ENCODE measurements at regions not wholly inside any gene's neighbourhood (a gene's known extent, or its start where the extent isn't known, plus 50 kb on each side); places are given as distances from the start of the nearest gene placed in this dataset.

GRCh38 chr4:38211885-38212284 lies 251.7 kb downstream of the PTTG2 start:
- H3K27me3 ChIP-seq (ENCODE audit: insufficient read depth, insufficient read length) = no peaks in the 10 kb centered on the region
- TF ChIP-seq SUZ12 (IDR thresholded peaks at IDR 0.05; ENCODE audit: extremely low read depth, insufficient read depth, insufficient read length) (no peak), ZNF274 (IDR thresholded peaks at IDR 0.05; ENCODE audit: low read depth, low read length) (no peak)
- H3K4me3 ChIP-seq (ENCODE audit: insufficient read length, low read depth) = no peak overlapping the region
- no peaks in the 10 kb centered on the region for H3K9me3 ChIP-seq (ENCODE audit: insufficient read depth, low read length)
- H3K4me1 ChIP-seq (ENCODE audit: insufficient read depth, insufficient read length) = no peaks in the 10 kb centered on the region
- H3K36me3 ChIP-seq (ENCODE audit: insufficient read depth, insufficient read length, low read length) = no peaks in the 10 kb centered on the region
- DNase-seq (ENCODE audit: low read depth, low spot score) = no peak
- no peak overlapping the region for H3K9ac ChIP-seq (ENCODE audit: insufficient read length, low read depth)

GRCh38 chr4:38213083-38213805 lies 253.0 kb downstream of the PTTG2 start:
- Histone ChIP-seq H3K9ac (ENCODE audit: insufficient read length, low read depth) (no peak overlapping the region), H3K36me3 (ENCODE audit: insufficient read depth, insufficient read length, low read length) (no peaks in the 10 kb centered on the region), H3K4me1 (ENCODE audit: insufficient read depth, insufficient read length) (no peaks in the 10 kb centered on the region), H3K4me3 (ENCODE audit: insufficient read length, low read depth) (no peak overlapping the region), H3K27me3 (ENCODE audit: insufficient read depth, insufficient read length) (no peaks in the 10 kb centered on the region), H3K9me3 (ENCODE audit: insufficient read depth, low read length) (no peaks in the 10 kb centered on the region)
- TF ChIP-seq SUZ12 (IDR thresholded peaks at IDR 0.05; ENCODE audit: extremely low read depth, insufficient read depth, insufficient read length) (no peak), ZNF274 (IDR thresholded peaks at IDR 0.05; ENCODE audit: low read depth, low read length) (no peak), YY1 (IDR thresholded peaks at IDR 0.05; ENCODE audit: insufficient read depth, insufficient read length) (no peak)
- DNase-seq (ENCODE audit: low read depth, low spot score) = no peak

- H3K9me3 ChIP-seq (ENCODE audit: insufficient read depth, low read length) = no peaks in the 10 kb centered on the region
- no peak for DNase-seq (ENCODE audit: low read depth, low spot score)
- no peak overlapping the region for H3K4me3 ChIP-seq (ENCODE audit: insufficient read length, low read depth)
These were observed 262.7 kb downstream of the PTTG2 start for GRCh38 chr4:38222892-38223291.

GRCh38 chr4:38223306-38223705 lies 263.1 kb downstream of the PTTG2 start:
- Histone ChIP-seq H3K4me1 (ENCODE audit: insufficient read depth, insufficient read length) (no peaks in the 10 kb centered on the region), H3K4me3 (ENCODE audit: insufficient read length, low read depth) (no peak overlapping the region), H3K9me3 (ENCODE audit: insufficient read depth, low read length) (no peaks in the 10 kb centered on the region), H3K36me3 (ENCODE audit: insufficient read depth, insufficient read length, low read length) (no peaks in the 10 kb centered on the region), H3K27me3 (ENCODE audit: insufficient read depth, insufficient read length) (no peaks in the 10 kb centered on the region), H3K9ac (ENCODE audit: insufficient read length, low read depth) (no peak overlapping the region)
- TF ChIP-seq SUZ12 (IDR thresholded peaks at IDR 0.05; ENCODE audit: extremely low read depth, insufficient read depth, insufficient read length) = no peak
- no peak for TF ChIP-seq YY1 (IDR thresholded peaks at IDR 0.05; ENCODE audit: insufficient read depth, insufficient read length)
- TF ChIP-seq ZNF274 (IDR thresholded peaks at IDR 0.05; ENCODE audit: low read depth, low read length) = no peak
- DNase-seq (ENCODE audit: low read depth, low spot score) = no peak

More at GRCh38 chr4:38222892-38223291, 262.7 kb downstream of the PTTG2 start:
- Histone ChIP-seq H3K27me3 (ENCODE audit: insufficient read depth, insufficient read length) (no peaks in the 10 kb centered on the region), H3K9ac (ENCODE audit: insufficient read length, low read depth) (no peak overlapping the region), H3K4me1 (ENCODE audit: insufficient read depth, insufficient read length) (no peaks in the 10 kb centered on the region), H3K36me3 (ENCODE audit: insufficient read depth, insufficient read length, low read length) (no peaks in the 10 kb centered on the region)
- TF ChIP-seq ZNF274 (IDR thresholded peaks at IDR 0.05; ENCODE audit: low read depth, low read length) (no peak), YY1 (IDR thresholded peaks at IDR 0.05; ENCODE audit: insufficient read depth, insufficient read length) (no peak), SUZ12 (IDR thresholded peaks at IDR 0.05; ENCODE audit: extremely low read depth, insufficient read depth, insufficient read length) (no peak)

- Histone ChIP-seq H3K9me3 (ENCODE audit: insufficient read depth, low read length) (no peaks in the 10 kb centered on the region), H3K27me3 (ENCODE audit: insufficient read depth, insufficient read length) (no peaks in the 10 kb centered on the region), H3K4me3 (ENCODE audit: insufficient read length, low read depth) (no peak overlapping the region), H3K9ac (ENCODE audit: insufficient read length, low read depth) (no peak overlapping the region), H3K4me1 (ENCODE audit: insufficient read depth, insufficient read length) (no peaks in the 10 kb centered on the region), H3K36me3 (ENCODE audit: insufficient read depth, insufficient read length, low read length) (no peaks in the 10 kb centered on the region)
- DNase-seq (ENCODE audit: low read depth, low spot score) = no peak
- TF ChIP-seq YY1 (IDR thresholded peaks at IDR 0.05; ENCODE audit: insufficient read depth, insufficient read length) (no peak), SUZ12 (IDR thresholded peaks at IDR 0.05; ENCODE audit: extremely low read depth, insufficient read depth, insufficient read length) (no peak), ZNF274 (IDR thresholded peaks at IDR 0.05; ENCODE audit: low read depth, low read length) (no peak)
These were observed 263.6 kb downstream of the PTTG2 start for GRCh38 chr4:38223782-38224236.

- no peaks in the 10 kb centered on the region for H3K9me3 ChIP-seq (ENCODE audit: insufficient read depth, low read length)
- TF ChIP-seq YY1 (IDR thresholded peaks at IDR 0.05; ENCODE audit: insufficient read depth, insufficient read length) = no peak
- no peak for TF ChIP-seq SUZ12 (IDR thresholded peaks at IDR 0.05; ENCODE audit: extremely low read depth, insufficient read depth, insufficient read length)
- TF ChIP-seq ZNF274 (IDR thresholded peaks at IDR 0.05; ENCODE audit: low read depth, low read length) = no peak
- no peak for DNase-seq (ENCODE audit: low read depth, low spot score)
- H3K27me3 ChIP-seq (ENCODE audit: insufficient read depth, insufficient read length) = no peaks in the 10 kb centered on the region
- no peak overlapping the region for H3K9ac ChIP-seq (ENCODE audit: insufficient read length, low read depth)
- no peaks in the 10 kb centered on the region for H3K36me3 ChIP-seq (ENCODE audit: insufficient read depth, insufficient read length, low read length)
- H3K4me3 ChIP-seq (ENCODE audit: insufficient read length, low read depth) = no peak overlapping the region
- no peaks in the 10 kb centered on the region for H3K4me1 ChIP-seq (ENCODE audit: insufficient read depth, insufficient read length)
These were observed 264.7 kb downstream of the PTTG2 start for GRCh38 chr4:38224850-38225249.

GRCh38 chr4:38226170-38226569 lies 266.0 kb downstream of the PTTG2 start:
- no peak overlapping the region for H3K4me3 ChIP-seq (ENCODE audit: insufficient read length, low read depth)
- no peaks in the 10 kb centered on the region for H3K27me3 ChIP-seq (ENCODE audit: insufficient read depth, insufficient read length)
- no peaks in the 10 kb centered on the region for H3K36me3 ChIP-seq (ENCODE audit: insufficient read depth, insufficient read length, low read length)
- H3K9me3 ChIP-seq (ENCODE audit: insufficient read depth, low read length) = no peaks in the 10 kb centered on the region
- no peaks in the 10 kb centered on the region for H3K4me1 ChIP-seq (ENCODE audit: insufficient read depth, insufficient read length)
- TF ChIP-seq SUZ12 (IDR thresholded peaks at IDR 0.05; ENCODE audit: extremely low read depth, insufficient read depth, insufficient read length) (no peak), YY1 (IDR thresholded peaks at IDR 0.05; ENCODE audit: insufficient read depth, insufficient read length) (no peak), ZNF274 (IDR thresholded peaks at IDR 0.05; ENCODE audit: low read depth, low read length) (no peak)
- H3K9ac ChIP-seq (ENCODE audit: insufficient read length, low read depth) = no peak overlapping the region
- DNase-seq (ENCODE audit: low read depth, low spot score) = no peak
